BJ (cell line): ENCODE measurements at regions not wholly inside any gene's neighbourhood (a gene's known extent, or its start where the extent isn't known, plus 50 kb on each side); places are given as distances from the start of the nearest gene placed in this dataset.

Experiments used
- CTCF ChIA-PET: fragments of 350-600 bp; formaldehyde crosslinking; extraction: SDS; loops from one replicate; lab custom pipeline; 2021; ENCODE audit warnings: antibody characterized with exemption, inconsistent platforms; lab: Yijun Ruan, JAX
- POLR2A ChIA-PET: fragments of 300-600 bp; sonication (Branson Sonifier 250); formaldehyde crosslinking; extraction: SDS; loops from one replicate; lab custom pipeline; 2021; ENCODE audit warnings: antibody characterized with exemption; lab: Charles Lee
- DNase-seq: peaks from one replicate; pipeline ENCODE4 v3.0.0-alpha.2; 2011; ENCODE audit warnings: low read depth
- H3K27me3 ChIP-seq: 2 replicates; pipeline ENCODE4 v1.6.0; 2011; ENCODE audit warnings: low read length; ENCODE audit not compliant: control insufficient read depth, insufficient read depth
- H3K36me3 ChIP-seq: 2 replicates; pipeline ENCODE4 v1.5.1; 2011; ENCODE audit warnings: low read length; ENCODE audit not compliant: control insufficient read depth, insufficient read depth
- H3K4me3 ChIP-seq: 2 replicates; pipeline ENCODE4 v1.5.1; 2011; ENCODE audit warnings: low read depth, mild to moderate bottlenecking, control low read depth, low read length
- CTCF ChIP-seq: IDR thresholded peaks from 2 replicates; pipeline ENCODE4 v1.5.1; 2011; ENCODE audit warnings: low read depth, mild to moderate bottlenecking, control low read depth, inconsistent platforms, low read length, moderate library complexity; ENCODE audit not compliant: insufficient read depth

GRCh38 chr10:55098452-55098851 is 297.4 kb upstream of the PCDH15 start:
- no peak for TF ChIP-seq CTCF
- POLR2A ChIA-PET = no interaction called here
- CTCF ChIA-PET = no interaction called here
- DNase-seq = no peak
- H3K36me3 ChIP-seq = no peaks in the 10 kb centered on the region
- H3K4me3 ChIP-seq = no peak overlapping the region
- H3K27me3 ChIP-seq = no peaks in the 10 kb centered on the region

- Histone ChIP-seq H3K36me3 (no peaks in the 10 kb centered on the region), H3K27me3 (no peaks in the 10 kb centered on the region), H3K4me3 (no peak overlapping the region)
- ChIA-PET CTCF (interaction anchor here (0.8 to 1.4 kb wide), 4 partner anchors 9 to 409 kb away, joined by 4 to 7 read pairs (median 4); no protein-coding TSS in a partner anchor), POLR2A (no interaction called here)
- TF ChIP-seq CTCF = peak; percentile 76
- no peak for DNase-seq
These were observed 290.8 kb upstream of the PCDH15 start for GRCh38 chr10:55091691-55092328.

- ChIA-PET CTCF (no interaction called here), POLR2A (no interaction called here)
- no peak for DNase-seq
- no peaks in the 10 kb centered on the region for H3K27me3 ChIP-seq
- TF ChIP-seq CTCF = no peak
- no peak overlapping the region for H3K4me3 ChIP-seq
- H3K36me3 ChIP-seq = no peaks in the 10 kb centered on the region
These were observed 277.1 kb upstream of the PCDH15 start for GRCh38 chr10:55078121-55078520.

- DNase-seq = no peak
- CTCF ChIA-PET = no interaction called here
- POLR2A ChIA-PET = no interaction called here
- TF ChIP-seq CTCF = no peak
- no peaks in the 10 kb centered on the region for H3K36me3 ChIP-seq
- no peak overlapping the region for H3K4me3 ChIP-seq
- H3K27me3 ChIP-seq = no peaks in the 10 kb centered on the region
These were observed 264.2 kb upstream of the PCDH15 start for GRCh38 chr10:55065185-55065584.

- ChIA-PET CTCF (no interaction called here), POLR2A (no interaction called here)
- Histone ChIP-seq H3K4me3 (no peak overlapping the region), H3K27me3 (no peaks in the 10 kb centered on the region), H3K36me3 (no peaks in the 10 kb centered on the region)
- no peak for TF ChIP-seq CTCF
- no peak for DNase-seq
These were observed 262.8 kb upstream of the PCDH15 start for GRCh38 chr10:55063811-55064210.
